LHCN-M2 (cell line): ENCODE measurements at regions not wholly inside any gene's neighbourhood (a gene's known extent, or its start where the extent isn't known, plus 50 kb on each side); places are given as distances from the start of the nearest gene placed in this dataset.
A peak's percentile ranks its signal among the peaks of the same experiment; 100 is the strongest.
"Not testable (repeated sequence)": the region's sequence is repeated elsewhere in the genome, so short reads cannot be mapped to it uniquely, and the experiment has no call there.

Source experiments
- DNase-seq: peaks from one replicate; pipeline ENCODE4 v3.0.0-alpha.2; 2012; ENCODE audit warnings: low read depth

- peak; percentile 87 for DNase-seq
Observed at GRCh38 chr14:23831596-23831995, 122.0 kb upstream of the DHRS4 start.

DNA sequence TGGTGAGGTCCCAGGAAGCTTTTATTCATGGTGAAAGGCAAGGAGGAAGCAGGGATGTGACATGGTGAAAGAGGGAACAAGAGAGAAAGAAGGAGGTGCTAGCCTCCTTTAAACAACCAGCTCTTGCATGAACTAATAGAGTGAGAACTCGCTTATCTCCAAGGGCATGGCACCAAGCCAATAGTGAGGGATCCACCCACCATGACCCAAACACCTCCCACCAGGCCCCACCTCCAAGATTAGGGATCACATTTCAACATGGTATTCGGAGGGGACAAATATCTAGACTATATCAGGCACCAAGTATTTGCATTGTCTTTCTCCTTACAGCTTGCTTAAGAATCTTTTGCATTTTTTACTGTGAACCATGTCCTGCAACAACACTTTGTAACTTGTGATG, 91.9 kb upstream of the DHRS4 start:
- no peak for DNase-seq

GRCh38 chr14:23862513-23862912, 91.1 kb upstream of the DHRS4 start:
- DNase-seq, result no peak

GRCh38 chr14:23863836-23864235, 89.7 kb upstream of the DHRS4 start:
- no peak for DNase-seq

DNA sequence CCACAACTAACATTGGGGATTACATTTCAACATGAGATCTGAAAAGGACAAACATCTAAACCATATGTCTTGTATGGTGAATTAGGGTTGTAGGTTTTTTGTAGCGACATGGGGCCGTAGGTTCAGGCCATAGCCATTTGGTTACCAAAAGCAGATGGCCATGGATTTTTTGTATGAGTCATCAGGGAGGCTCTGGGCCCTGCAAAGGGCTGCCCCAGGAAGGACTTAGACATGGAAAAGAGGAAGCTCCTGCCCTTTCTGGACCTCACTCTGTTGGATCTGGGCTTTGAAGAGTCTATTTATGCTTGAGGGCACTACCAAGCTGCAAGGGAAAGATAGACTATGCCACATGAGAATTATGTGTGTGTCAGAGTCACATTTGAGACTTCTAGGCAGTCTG, 89.3 kb upstream of the DHRS4 start:
- no peak for DNase-seq

- DNase-seq, result peak; percentile 61
Observed at GRCh38 chr14:23864861-23865260, 88.7 kb upstream of the DHRS4 start.

GRCh38 chr14:23865502-23865901, 88.1 kb upstream of the DHRS4 start:
- DNase-seq, result peak; percentile 42

DNA sequence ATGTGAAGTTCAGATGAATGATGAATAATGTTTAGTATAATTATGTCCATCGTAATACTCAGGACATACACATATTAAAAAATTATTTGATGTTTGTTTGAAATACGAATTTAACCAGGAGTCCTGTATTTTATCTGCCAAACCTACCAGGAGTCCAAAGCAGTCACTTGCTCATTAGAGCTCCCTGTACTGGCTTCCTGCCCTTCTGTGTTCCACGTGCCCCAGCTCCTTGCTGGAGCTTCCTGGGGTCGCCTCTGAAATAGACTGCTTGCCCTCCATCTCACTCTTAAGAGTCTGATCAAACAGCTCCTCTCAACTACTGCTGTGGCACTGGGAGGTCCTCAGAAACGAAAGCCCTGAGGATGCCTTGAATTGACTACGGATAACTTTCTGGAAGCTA, 87.3 kb upstream of the DHRS4 start:
- DNase-seq, result no peak

DNA sequence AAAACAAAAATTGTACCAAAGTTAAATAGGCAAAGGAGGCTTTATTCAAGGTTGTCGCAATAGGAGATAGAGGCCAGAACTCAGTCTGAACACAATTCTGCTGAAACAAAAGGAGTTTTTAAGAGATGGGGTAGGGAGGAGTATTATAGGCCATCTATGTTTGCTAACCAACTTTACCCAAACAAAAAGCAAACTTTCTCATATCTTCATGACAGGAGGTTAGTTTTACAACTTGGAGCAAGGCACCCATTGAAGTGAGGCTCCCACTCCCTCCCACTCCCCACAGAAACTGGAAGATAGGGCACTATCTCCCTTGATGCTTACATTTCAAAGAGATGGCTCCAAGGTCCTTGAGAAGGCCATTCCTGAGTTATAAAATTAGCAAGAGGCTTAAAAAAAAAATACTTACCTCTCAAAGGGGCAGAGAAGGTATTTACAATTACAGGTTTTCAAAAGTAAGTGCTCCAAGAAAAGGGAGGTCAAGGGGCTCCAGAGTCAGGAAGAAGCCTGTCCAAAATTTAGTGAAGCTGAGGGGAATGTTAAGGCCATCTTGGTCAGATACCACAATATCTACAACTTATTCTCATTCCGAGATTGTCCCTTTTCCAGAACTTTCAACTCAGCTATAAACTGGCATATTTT, 84.4 kb upstream of the DHRS4 start:
- DNase-seq, result no peak

- DNase-seq, result no peak
Observed at GRCh38 chr14:23876160-23876750, 77.3 kb upstream of the DHRS4 start.

DNA sequence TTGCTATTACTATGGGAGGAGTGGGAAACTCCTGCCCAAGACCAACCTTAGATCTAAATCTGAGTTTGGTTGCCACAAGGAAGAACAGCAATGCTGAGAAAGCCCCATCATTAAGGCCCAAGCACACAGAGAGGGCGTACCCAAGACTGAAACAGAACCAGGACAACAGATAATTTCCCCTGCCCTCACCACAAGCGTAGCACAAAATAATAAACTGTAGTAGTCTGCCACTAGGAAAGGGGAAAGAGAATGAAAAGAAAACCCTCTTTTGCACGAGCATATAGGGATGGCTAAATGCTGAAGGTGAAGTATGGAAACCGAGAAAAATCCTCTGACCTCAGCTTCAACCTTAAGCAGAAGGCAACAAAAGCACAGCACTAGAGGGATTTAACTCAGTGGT, 76.5 kb upstream of the DHRS4 start:
- DNase-seq, result no peak

DNA sequence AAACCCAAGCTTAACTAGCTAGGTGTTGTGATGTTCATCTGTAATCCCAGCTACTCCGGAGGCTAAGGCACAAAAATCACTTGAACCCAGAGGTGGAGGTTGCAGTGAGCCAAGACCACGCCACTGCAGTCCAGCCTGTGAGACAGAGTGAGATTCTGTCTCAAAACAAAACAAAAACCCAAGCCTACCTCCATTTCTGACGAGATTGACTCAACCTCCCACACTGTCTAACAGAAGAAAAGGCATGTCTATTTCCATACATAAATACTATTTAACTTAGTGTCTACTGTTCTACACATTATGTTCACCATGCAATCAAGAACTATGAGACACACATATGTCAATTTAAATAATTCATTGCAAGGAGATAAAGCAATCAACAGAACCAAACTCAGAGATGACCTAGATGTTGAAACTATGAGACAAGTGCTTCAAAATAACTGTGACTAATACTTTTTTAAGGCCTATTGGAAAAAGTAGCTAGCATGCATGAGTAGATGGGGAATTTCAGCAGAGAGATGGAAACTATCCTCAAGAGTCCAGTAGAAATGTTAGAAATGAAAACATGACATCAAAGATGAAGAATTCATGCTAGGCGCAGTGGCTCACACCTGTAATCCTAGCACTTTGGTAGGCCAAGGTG, 75.9 kb upstream of the DHRS4 start:
- no peak for DNase-seq

GRCh38 chr14:23881282-23881681, 72.3 kb upstream of the DHRS4 start:
- DNase-seq, result peak; percentile 96

GRCh38 chr14:23883684-23884540, 69.7 kb upstream of the DHRS4 start:
- DNase-seq, result no peak

- no peak for DNase-seq
Observed at GRCh38 chr14:23884541-23884904, 69.0 kb upstream of the DHRS4 start.

GRCh38 chr14:23887536-23887935, 66.0 kb upstream of the DHRS4 start:
- no peak for DNase-seq

DNA sequence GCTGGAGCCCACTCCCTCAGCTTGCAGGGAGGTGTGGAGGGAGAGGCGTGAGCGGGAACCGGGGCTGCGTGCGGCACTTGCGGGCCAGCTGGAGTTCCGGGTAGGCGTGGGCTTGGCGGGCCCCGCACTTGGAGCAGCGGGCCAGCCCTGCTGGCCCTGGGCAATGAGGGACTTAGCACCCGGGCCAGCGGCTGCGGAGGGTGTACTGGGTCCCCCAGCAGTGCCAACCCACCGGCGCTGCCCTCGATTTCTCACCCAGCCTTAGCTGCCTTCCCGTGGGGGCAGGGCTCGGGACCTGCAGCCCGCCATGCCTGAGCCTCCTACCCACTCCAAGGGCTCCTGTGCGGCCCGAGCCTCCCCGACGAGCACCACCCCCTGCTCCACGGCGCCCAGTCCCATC, 61.9 kb upstream of the DHRS4 start:
- DNase-seq, result not testable (repeated sequence)

GRCh38 chr14:23892289-23892688, 61.3 kb upstream of the DHRS4 start:
- DNase-seq, result not testable (repeated sequence)

DNA sequence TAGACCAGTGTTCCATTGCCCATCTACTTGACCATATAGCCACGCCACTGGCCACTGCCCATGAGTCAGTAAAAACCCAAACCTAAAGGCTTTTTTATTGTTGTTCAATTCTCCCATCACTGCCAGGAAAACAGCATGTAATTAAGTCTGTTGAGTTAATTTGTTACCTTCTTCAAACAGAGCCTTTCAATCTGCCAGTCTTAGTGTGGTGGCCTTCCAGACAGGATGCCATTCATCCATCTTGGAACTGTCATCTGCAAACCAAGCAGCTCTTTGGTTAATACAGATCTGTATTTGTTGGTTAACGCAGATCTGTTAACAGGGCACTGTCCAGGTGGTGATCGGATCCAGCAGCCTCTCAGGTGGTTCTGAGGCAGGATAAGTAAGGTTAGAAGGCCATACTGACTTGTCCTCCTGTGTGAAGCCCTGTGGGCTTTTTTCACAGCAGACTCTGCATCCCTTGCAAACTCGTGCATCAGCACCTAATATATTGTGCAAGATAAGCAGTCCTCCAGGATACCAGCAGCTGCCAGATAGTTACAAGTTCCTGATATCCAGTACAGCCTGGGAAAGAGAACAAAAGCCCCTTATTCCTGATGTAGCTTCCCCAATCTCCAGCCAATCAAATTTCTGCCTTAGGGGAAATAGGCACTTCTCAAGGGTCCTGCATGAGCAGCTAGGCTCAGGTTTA, 59.1 kb upstream of the DHRS4 start:
- no peak for DNase-seq

GRCh38 chr14:23895053-23895419, 58.5 kb upstream of the DHRS4 start:
- DNase-seq, result no peak

DNA sequence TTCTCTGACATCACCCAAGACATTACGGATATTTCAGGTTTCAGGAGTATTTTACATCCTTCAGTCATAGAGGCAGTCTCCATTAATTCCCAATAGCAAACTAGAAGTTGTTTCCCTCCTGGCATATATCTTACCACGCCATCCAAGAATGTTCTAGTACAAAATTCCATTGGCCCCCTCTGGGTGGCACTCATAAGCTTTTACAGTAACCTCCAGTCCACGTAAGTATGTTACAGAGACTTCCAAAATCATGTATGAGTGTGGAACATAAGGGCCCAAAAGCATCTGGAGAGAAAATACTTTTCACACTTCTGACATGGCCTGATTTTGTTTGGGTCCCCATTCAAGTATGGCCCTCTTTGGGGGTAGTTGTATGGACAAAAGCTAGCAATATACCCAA, 58.1 kb upstream of the DHRS4 start:
- no peak for DNase-seq

- no peak for DNase-seq
Observed at GRCh38 chr14:23896609-23897153, 56.9 kb upstream of the DHRS4 start.
